GM18858 (cell line): ENCODE measurements at regions not wholly inside any gene's neighbourhood (a gene's known extent, or its start where the extent isn't known, plus 50 kb on each side); places are given as distances from the start of the nearest gene placed in this dataset.

Source experiments
- ATAC-seq: cut with Tn5 transposase; IDR thresholded peaks from one replicate; pipeline ENCODE4 v1.9.1; 2021; ENCODE audit not compliant: unreplicated experiment

DNA sequence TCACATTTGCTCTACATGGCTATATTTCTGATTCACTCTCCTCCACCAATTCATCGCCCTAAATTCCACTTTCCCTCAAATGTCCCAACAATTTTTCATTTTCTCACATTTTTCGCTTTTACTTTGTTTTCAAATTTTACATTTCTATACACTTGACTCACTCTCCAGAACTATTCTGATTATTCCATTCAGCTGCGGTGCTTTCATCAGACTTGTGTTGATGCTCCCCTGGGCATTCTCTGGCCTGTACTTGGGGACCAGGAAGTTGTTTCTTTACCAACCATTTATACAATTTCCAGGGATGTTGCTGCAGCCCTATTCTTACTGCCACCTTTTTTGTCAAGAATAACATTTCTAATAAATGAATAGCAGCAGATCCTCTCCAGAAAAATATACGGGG, 444.8 kb downstream of the MAFB start:
- ATAC-seq, result no peak

DNA sequence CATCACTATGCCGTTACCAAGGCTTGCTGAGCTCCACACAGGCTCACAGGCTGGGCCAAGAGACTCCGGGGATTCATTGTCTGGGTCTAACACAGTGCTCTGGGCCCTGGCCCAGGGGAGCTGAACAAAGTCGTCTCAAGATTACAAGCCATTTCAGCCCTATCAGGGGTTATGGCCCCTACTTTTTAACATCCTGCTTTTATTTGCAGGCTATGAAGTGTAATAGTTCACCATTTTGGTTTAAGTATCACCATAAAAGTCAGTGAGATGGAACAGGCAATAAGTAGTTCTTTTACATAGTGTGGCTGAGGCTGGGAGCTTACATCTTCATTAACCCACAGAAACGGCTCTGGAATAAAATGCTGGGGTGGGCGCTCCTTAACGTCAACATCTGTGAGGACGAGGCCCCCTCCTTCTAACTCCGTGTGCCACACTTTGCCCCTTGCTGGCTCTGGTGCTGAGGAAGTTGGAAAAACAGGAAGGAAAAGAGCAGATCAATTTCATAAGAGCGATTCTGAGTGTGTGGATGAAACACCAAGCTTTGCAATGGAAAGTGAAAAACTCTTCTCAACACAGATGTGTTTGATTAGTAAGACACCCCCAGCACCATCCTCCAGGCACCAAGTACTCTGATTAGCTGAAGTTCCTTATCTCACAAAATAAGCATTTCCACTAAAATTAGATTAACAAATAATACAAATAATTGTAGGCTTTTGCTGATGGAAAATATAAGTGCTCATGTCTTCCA, 447.3 kb downstream of the MAFB start:
- no peak for ATAC-seq

DNA sequence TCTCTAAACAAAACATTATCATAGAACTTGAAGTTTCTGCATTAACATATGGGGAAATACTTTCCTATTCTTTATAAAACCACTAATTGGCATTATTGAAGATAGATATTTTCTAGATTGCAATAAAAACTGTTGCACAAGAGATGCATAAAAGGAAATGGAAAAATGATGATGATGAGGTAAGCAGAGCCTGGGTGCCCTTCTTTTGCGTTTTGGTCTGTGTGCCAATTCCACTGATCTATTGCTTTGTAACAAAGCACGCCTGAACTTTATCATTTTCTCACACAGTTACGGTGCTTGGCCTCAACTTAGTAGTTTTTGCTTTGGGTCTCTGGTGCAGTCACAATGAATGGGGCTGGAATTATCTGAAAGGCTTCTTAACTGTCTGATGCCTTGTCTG, 450.5 kb downstream of the MAFB start:
- no peak for ATAC-seq

GRCh38 chr20:40234593-40234992, 454.4 kb downstream of the MAFB start:
- ATAC-seq, result no peak

DNA sequence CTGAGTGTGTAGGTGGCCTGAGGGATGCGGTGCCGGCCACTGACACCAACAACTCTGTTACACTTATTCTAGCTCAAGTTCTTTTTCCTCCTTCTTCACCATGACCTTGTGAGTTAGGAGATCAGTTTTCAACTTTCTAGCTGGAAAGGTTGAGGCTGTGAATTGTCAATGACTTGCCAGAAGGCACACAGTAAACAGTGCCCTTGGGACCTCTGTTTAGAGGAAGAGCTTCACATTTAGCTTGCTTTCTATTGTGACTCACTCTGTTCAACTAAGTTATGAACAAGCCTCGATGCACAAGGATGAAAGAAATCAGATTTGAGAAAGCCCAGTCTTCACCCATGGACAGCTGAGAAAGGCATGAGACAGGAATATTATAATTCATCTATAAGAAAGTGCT, 455.6 kb downstream of the MAFB start:
- no peak for ATAC-seq

- no peak for ATAC-seq
Observed at GRCh38 chr20:40232756-40233155, 456.3 kb downstream of the MAFB start.

DNA sequence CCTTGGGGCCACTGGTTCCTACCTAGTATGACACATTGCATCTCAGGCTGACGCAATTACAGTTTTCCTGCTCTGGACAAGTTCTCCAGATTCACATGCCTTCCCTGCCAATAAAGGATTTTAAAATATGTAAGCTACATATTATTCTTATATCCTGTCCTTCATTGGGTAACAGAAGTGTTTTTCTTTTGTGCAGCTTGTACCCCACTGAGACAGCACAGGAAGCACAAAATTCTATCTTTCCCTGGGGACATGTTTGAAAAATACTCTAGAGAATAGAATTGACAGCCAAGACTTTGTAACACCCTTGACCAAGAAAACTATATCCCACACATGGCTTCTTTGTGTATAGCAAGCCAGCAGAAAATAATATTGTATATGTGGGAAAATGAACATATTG, 456.8 kb downstream of the MAFB start:
- no peak for ATAC-seq

- no peak for ATAC-seq
Observed at GRCh38 chr20:40230486-40230885, 458.6 kb downstream of the MAFB start.

DNA sequence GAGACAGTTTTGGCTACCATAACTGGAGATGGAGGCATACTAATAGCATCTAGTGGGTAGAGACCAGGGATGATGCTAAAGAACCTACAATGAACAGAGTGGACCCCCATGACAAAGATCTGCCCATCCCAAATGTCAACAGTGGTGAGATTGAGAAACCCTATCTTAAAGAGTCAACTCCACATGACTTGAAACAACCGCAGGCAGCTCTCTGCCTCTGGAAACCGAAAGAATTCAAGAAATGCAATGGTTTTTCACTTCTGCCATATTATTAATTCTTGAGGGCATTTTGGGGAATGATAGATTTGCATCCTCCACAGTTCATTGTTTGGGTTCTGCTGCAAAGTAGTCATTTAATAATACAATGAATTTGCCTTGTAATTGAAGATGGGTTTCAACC, 463.4 kb downstream of the MAFB start:
- ATAC-seq, result no peak

- no peak for ATAC-seq
Observed at GRCh38 chr20:40223810-40224209, 465.2 kb downstream of the MAFB start.

DNA sequence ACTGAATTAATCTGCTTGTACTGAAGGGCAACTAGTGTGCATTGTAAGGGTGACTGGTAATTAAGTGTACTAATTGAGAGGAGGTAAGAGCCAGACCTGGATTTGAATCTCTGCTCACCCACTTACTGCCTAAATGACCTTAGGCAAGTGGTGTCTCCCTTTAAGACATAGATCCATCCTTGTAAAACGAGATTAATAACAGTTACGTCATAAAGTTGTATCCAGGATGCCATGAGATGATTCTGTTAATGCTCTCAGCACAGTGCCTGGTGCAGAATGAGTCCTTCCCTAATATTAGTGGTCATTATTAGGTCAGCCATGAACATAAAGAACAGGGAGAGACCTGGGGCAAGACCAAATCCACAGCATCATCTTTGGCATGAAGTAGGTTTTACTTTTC, 470.1 kb downstream of the MAFB start:
- no peak for ATAC-seq

DNA sequence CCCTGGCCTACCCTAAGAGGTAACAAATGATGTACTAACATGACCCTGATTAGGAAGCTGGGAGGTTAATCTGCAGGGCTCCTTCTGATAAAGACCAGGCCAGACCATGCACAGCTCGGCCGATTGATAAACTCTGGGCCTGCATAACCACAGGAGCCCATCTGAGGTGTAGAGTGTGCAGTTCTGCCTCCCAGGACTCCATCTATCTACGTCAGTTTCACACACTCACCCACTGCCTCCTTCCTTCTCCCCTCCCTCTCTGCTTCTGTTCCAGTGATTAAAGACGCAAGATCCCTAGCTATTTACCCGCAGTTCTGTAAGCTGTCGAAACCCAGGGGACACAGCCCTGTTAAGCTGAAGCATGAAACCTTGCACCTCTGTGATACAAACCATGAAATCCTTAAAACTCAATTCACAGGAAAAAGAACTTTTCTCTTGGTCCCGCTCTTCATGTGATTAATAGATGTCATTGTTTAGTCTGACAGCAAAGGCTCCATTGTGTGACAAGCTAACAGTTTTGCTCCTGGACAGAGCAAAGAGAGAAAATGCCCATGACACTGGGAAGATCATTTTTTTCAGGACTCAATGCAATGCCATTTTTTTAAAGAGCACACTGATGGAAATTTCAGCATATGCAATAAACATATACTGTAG, 470.6 kb downstream of the MAFB start:
- ATAC-seq, result no peak

- ATAC-seq, result no peak
Observed at GRCh38 chr20:40207655-40208054, 481.4 kb downstream of the MAFB start.

DNA sequence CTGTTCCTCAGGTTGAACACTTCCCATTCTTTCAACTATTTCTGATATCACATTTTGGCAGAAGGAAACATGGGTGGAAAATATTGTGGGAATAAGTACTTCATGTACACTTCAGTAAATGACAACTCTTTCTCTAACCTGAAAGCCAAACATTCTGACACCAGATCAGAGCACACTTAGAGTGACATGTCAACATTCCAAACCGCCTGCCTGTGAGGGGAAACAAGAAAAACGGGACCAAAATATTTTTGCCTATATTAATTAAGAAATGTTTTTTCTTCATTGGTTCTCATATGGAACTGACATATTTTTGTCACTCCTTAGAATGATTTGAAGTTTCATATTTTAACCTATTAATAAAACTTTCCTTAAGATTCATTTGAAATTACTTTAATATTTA, 483.1 kb downstream of the MAFB start:
- no peak for ATAC-seq

DNA sequence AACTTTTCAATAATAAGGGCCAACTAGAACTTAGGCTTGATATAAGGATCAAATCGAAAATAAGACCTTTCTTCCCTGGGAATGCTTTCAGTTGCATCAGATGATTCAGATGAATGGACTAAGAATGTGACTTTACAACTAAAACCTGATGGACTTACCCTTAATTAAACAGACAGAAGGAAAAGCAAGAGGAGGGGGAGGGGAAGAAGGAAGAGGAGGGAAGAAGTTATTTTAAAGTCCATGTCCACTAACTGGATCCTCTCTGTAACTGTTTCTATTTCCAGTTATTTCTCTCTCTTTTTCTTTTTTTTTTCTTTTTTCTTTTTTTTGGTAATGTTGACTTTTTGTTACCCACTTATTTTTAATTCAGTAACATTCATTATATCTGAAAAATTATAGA, 486.0 kb downstream of the MAFB start:
- ATAC-seq, result no peak

- ATAC-seq, result no peak
Observed at GRCh38 chr20:40197691-40198090, 491.3 kb downstream of the MAFB start.

DNA sequence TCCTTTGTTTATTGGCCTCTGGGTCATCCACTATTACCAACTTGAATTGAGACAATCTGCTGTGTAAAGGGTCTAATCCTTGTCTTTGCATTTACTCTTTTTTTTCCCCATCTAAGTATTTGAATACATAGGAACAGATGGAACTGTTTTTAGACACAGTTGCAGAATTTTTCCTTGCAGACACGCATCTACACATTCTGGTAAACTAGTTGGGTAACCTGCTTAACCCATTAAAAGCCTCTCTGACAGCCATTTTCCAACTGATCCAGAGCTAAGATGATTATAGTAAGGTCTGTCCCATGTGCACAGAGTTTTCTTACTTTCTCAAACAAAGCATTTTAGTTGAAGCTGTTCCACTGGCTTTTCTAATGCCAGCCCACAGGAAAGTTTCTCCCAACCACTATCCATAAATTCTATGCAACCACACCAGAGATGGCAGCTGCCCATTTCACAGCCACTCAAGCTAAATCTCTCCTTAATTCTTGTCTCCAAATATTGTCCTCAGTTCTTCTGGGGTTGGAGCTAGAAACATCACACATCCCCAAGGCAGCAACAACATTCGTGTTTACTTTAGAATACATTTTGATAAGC, 492.1 kb downstream of the MAFB start:
- ATAC-seq, result no peak

DNA sequence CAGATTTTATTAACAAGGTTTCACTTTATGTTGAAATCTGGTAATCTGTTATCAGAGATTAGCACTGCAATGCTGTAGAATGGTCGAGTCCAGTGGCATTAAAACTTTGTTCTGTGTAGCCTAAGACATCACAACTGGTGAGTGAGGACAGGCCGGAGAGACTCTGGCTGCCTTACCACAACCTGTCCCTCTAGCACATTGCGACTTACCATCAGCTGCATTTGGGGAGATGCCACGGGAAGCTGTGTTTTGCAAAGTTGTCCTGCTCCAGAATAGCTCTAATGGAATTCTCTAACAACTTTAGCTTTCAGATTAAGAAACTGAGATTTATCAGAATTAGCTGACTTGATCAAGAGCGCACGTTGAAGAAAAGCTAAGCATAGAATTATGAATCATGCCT, 493.3 kb downstream of the MAFB start:
- ATAC-seq, result no peak

DNA sequence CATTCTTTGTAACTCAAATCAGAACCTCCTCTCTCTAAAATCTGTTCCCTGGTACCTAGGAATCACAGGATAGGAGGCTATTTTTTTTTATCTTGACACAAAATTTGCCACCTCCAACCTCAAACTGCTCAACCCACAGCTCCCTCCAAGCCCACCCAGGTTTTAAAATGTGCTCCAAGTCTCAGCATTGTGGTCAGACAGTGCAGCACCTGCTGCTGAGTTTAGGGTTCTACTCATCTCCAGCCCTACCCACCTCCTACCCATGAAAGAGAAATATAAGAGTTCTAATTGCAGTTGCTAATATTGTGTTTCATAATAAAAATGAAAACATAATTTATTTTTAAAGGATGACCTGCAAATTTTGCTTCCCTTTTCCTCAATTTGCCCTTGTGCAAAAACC, 496.5 kb downstream of the MAFB start:
- ATAC-seq, result no peak

GRCh38 chr20:40192081-40192480, 497.0 kb downstream of the MAFB start:
- ATAC-seq, result no peak

DNA sequence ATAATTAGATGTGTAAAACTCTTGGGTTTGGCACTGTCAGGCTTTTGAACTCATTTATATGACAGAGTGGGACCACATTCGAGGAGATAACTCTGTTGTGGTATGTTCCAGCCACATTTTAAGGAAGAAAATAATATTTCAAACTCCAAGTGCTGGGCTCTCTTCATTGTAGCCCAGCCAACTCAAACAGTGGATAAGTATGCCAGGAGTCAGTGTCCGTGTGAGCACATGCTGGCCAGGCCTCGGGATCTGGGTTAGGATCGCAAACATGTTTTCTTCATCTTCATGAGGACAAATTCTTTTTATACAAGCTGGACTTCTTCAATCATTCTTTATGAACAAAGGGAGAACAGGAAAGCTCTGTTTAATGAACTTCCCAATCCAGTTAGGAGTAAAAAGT, 497.5 kb downstream of the MAFB start:
- no peak for ATAC-seq

- no peak for ATAC-seq
Observed at GRCh38 chr20:40189621-40190020, 499.4 kb downstream of the MAFB start.

DNA sequence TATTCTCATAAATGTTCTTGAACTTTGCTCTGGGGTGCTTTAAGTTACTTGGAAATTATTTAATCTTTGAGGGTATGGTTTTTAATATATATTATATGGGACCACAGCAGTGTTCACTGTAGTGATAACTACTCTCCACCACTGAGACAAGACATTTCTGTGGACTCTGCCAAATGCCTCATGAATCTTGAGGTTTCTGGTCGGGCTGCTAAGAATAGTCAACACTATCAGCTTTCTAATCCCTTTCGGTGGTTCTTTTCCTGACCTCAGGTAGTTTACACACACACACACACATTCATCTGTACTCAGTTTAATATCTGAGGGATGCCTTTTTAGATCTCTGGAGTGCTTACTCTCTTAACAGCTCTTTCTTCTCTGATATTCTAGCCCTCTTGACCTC, 500.7 kb downstream of the MAFB start:
- ATAC-seq, result no peak
